NT2/D1 (cell line): ENCODE measurements at regions not wholly inside any gene's neighbourhood (a gene's known extent, or its start where the extent isn't known, plus 50 kb on each side); places are given as distances from the start of the nearest gene placed in this dataset.
"Not testable (repeated sequence)": the region's sequence is repeated elsewhere in the genome, so short reads cannot be mapped to it uniquely, and the experiment has no call there.

ENCODE experiments used
- SUZ12 ChIP-seq: IDR thresholded peaks from 2 replicates; pipeline ENCODE4 v1.6.1; 2011; ENCODE audit not compliant: insufficient read length, insufficient read depth; ENCODE audit errors: extremely low read depth
- ZNF274 ChIP-seq: IDR thresholded peaks from 2 replicates; pipeline ENCODE4 v1.6.1; 2011; ENCODE audit warnings: mild to moderate bottlenecking, low read depth, low read length

DNA sequence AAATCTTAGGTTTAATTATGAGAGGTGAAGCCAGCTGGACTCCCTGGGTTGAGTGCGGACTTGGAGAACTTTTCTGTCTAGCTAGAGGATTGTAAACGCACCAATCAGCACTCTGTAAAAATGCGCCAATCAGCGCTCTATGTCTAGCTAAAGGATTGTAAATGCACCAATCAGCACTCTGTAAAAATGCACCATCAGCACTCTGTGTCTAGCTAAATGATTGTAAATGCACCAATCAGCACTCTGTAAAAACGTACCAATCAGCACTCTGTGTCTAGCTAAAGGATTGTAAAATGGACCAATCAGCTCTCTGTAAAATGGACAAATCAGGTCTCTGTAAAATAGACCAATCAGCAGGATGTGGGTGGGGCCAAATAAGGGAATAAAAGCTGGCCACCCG lies 345.1 kb upstream of the POT1 start:
- TF ChIP-seq ZNF274, SUZ12: not testable (repeated sequence)
